HG02970 (cell line): ENCODE measurements at regions not wholly inside any gene's neighbourhood (a gene's known extent, or its start where the extent isn't known, plus 50 kb on each side); places are given as distances from the start of the nearest gene placed in this dataset.
"Not testable (repeated sequence)": the region's sequence is repeated elsewhere in the genome, so short reads cannot be mapped to it uniquely, and the experiment has no call there.

Source experiments
- ATAC-seq: cut with Tn5 transposase; IDR thresholded peaks from one replicate; pipeline ENCODE4 v1.9.1; 2021; ENCODE audit warnings: mild to moderate bottlenecking, moderate library complexity, moderate number of reproducible peaks; ENCODE audit not compliant: unreplicated experiment, low FRiP score

- no peak for ATAC-seq
Observed at GRCh38 chr6:3919849-3920248, 70.7 kb downstream of the FAM50B start.

GRCh38 chr6:3920321-3920720, 71.1 kb downstream of the FAM50B start:
- no peak for ATAC-seq

- ATAC-seq = no peak
Observed at GRCh38 chr6:3921663-3922062, 72.5 kb downstream of the FAM50B start.

GRCh38 chr6:3922619-3923018, 73.4 kb downstream of the FAM50B start:
- not testable (repeated sequence) for ATAC-seq

GRCh38 chr6:3925223-3926149, 76.3 kb downstream of the FAM50B start:
- ATAC-seq = not testable (repeated sequence)

GRCh38 chr6:3926150-3926482, 76.9 kb downstream of the FAM50B start:
- no peak for ATAC-seq

GRCh38 chr6:3928111-3928510, 78.9 kb downstream of the FAM50B start:
- no peak for ATAC-seq

GRCh38 chr6:3929281-3929798, 80.2 kb downstream of the FAM50B start:
- no peak for ATAC-seq

GRCh38 chr6:3937438-3937837, 88.3 kb downstream of the FAM50B start:
- ATAC-seq = no peak

GRCh38 chr6:3938715-3939367, 89.7 kb downstream of the FAM50B start:
- ATAC-seq = no peak

- ATAC-seq = no peak
Observed at GRCh38 chr6:3939368-3939958, 90.3 kb downstream of the FAM50B start.

- ATAC-seq = no peak
Observed at GRCh38 chr6:3939964-3940363, 90.8 kb downstream of the FAM50B start.

- ATAC-seq = no peak
Observed at GRCh38 chr6:3940703-3941102, 91.5 kb downstream of the FAM50B start.

- no peak for ATAC-seq
Observed at GRCh38 chr6:3943331-3943765, 94.2 kb downstream of the FAM50B start.

GRCh38 chr6:3944246-3944645, 95.1 kb downstream of the FAM50B start:
- ATAC-seq = no peak

GRCh38 chr6:3946778-3947177, 97.6 kb downstream of the FAM50B start:
- ATAC-seq = no peak

- no peak for ATAC-seq
Observed at GRCh38 chr6:3948866-3949265, 99.7 kb downstream of the FAM50B start.

GRCh38 chr6:3949521-3949920, 100.3 kb downstream of the FAM50B start:
- ATAC-seq = no peak

- ATAC-seq = no peak
Observed at GRCh38 chr6:3956054-3956453, 106.9 kb downstream of the FAM50B start.

- no peak for ATAC-seq
Observed at GRCh38 chr6:3957321-3957720, 108.1 kb downstream of the FAM50B start.

- ATAC-seq = no peak
Observed at GRCh38 chr6:3958255-3958654, 109.1 kb downstream of the FAM50B start.
